GM18498 (cell line): ENCODE measurements at regions not wholly inside any gene's neighbourhood (a gene's known extent, or its start where the extent isn't known, plus 50 kb on each side); places are given as distances from the start of the nearest gene placed in this dataset.

Source experiments
- ATAC-seq: cut with Tn5 transposase; IDR thresholded peaks from one replicate; pipeline ENCODE4 v1.9.1; 2021; ENCODE audit warnings: mild to moderate bottlenecking, moderate library complexity; ENCODE audit not compliant: unreplicated experiment

- ATAC-seq, result no peak
These were observed 81.1 kb upstream of the HS6ST1 start for GRCh38 chr2:128399690-128400291.

- no peak for ATAC-seq
These were observed 83.0 kb upstream of the HS6ST1 start for GRCh38 chr2:128401680-128402079.

GRCh38 chr2:128402911-128403670, 84.4 kb upstream of the HS6ST1 start:
- no peak for ATAC-seq

GRCh38 chr2:128403814-128404708, 85.4 kb upstream of the HS6ST1 start:
- ATAC-seq, result no peak

GRCh38 chr2:128404709-128405466, 86.2 kb upstream of the HS6ST1 start:
- no peak for ATAC-seq

GRCh38 chr2:128405467-128405900, 86.8 kb upstream of the HS6ST1 start:
- no peak for ATAC-seq

GRCh38 chr2:128405981-128406613, 87.4 kb upstream of the HS6ST1 start:
- no peak for ATAC-seq

GRCh38 chr2:128406736-128407554, 88.3 kb upstream of the HS6ST1 start:
- no peak for ATAC-seq

- no peak for ATAC-seq
These were observed 90.0 kb upstream of the HS6ST1 start for GRCh38 chr2:128408349-128409305.

GRCh38 chr2:128409326-128410034, 90.8 kb upstream of the HS6ST1 start:
- no peak for ATAC-seq

- no peak for ATAC-seq
These were observed 91.5 kb upstream of the HS6ST1 start for GRCh38 chr2:128410035-128410757.

- ATAC-seq, result no peak
These were observed 92.1 kb upstream of the HS6ST1 start for GRCh38 chr2:128410758-128411215.

- ATAC-seq, result no peak
These were observed 92.8 kb upstream of the HS6ST1 start for GRCh38 chr2:128411431-128411830.

- no peak for ATAC-seq
These were observed 93.7 kb upstream of the HS6ST1 start for GRCh38 chr2:128412181-128412871.

- no peak for ATAC-seq
These were observed 94.5 kb upstream of the HS6ST1 start for GRCh38 chr2:128413014-128413717.
